ENCODE measurements at regions not wholly inside any gene's neighbourhood (a gene's known extent, or its start where the extent isn't known, plus 50 kb on each side); places are given as distances from the start of the nearest gene placed in this dataset.

- DNase-seq (ENCODE audit: low spot score), result no peak
Observed at GRCh38 chr5:144822503-144822902, 651.8 kb downstream of the KCTD16 start.

GRCh38 chr5:144820278-144820677 lies 649.6 kb downstream of the KCTD16 start:
- no peak for DNase-seq (ENCODE audit: low spot score)

- DNase-seq (ENCODE audit: low spot score), result no peak
Observed at GRCh38 chr5:144815131-144815530, 644.5 kb downstream of the KCTD16 start.

GRCh38 chr5:144812763-144813162 lies 642.1 kb downstream of the KCTD16 start:
- DNase-seq (ENCODE audit: low spot score), result peak; percentile 40

GRCh38 chr5:144800169-144800568 lies 629.5 kb downstream of the KCTD16 start:
- DNase-seq (ENCODE audit: low spot score), result no peak

- no peak for DNase-seq (ENCODE audit: low spot score)
Observed at GRCh38 chr5:144798595-144798994, 627.9 kb downstream of the KCTD16 start.

GRCh38 chr5:144794922-144795321 lies 624.2 kb downstream of the KCTD16 start:
- DNase-seq (ENCODE audit: low spot score), result no peak

GRCh38 chr5:144788556-144788955 lies 617.9 kb downstream of the KCTD16 start:
- DNase-seq (ENCODE audit: low spot score), result no peak

GRCh38 chr5:144788046-144788445 lies 617.4 kb downstream of the KCTD16 start:
- DNase-seq (ENCODE audit: low spot score), result no peak

GRCh38 chr5:144779368-144779767 lies 608.7 kb downstream of the KCTD16 start:
- DNase-seq (ENCODE audit: low spot score), result no peak

- no peak for DNase-seq (ENCODE audit: low spot score)
Observed at GRCh38 chr5:144778561-144778960, 607.9 kb downstream of the KCTD16 start.

GRCh38 chr5:144774197-144774596 lies 603.5 kb downstream of the KCTD16 start:
- DNase-seq (ENCODE audit: low spot score), result no peak

GRCh38 chr5:144773628-144774027 lies 603.0 kb downstream of the KCTD16 start:
- no peak for DNase-seq (ENCODE audit: low spot score)

GRCh38 chr5:144771802-144772201 lies 601.1 kb downstream of the KCTD16 start:
- no peak for DNase-seq (ENCODE audit: low spot score)

GRCh38 chr5:144742361-144742760 lies 571.7 kb downstream of the KCTD16 start:
- DNase-seq (ENCODE audit: low spot score), result no peak

- DNase-seq (ENCODE audit: low spot score), result no peak
Observed at GRCh38 chr5:144731786-144732185, 561.1 kb downstream of the KCTD16 start.

- no peak for DNase-seq (ENCODE audit: low spot score)
Observed at GRCh38 chr5:144712090-144712489, 541.4 kb downstream of the KCTD16 start.

GRCh38 chr5:144711172-144711571 lies 540.5 kb downstream of the KCTD16 start:
- no peak for DNase-seq (ENCODE audit: low spot score)

- no peak for DNase-seq (ENCODE audit: low spot score)
Observed at GRCh38 chr5:144710637-144711036, 540.0 kb downstream of the KCTD16 start.

GRCh38 chr5:144703776-144704175 lies 533.1 kb downstream of the KCTD16 start:
- no peak for DNase-seq (ENCODE audit: low spot score)

- DNase-seq (ENCODE audit: low spot score), result peak; percentile 11
Observed at GRCh38 chr5:144698484-144698883, 527.8 kb downstream of the KCTD16 start.

GRCh38 chr5:144697847-144698262 lies 527.2 kb downstream of the KCTD16 start:
- peak; percentile 70 for DNase-seq (ENCODE audit: low spot score)

GRCh38 chr5:144691936-144692335 lies 521.3 kb downstream of the KCTD16 start:
- no peak for DNase-seq (ENCODE audit: low spot score)

- no peak for DNase-seq (ENCODE audit: low spot score)
Observed at GRCh38 chr5:144684899-144685298, 514.2 kb downstream of the KCTD16 start.

GRCh38 chr5:144680711-144681110 lies 510.0 kb downstream of the KCTD16 start:
- no peak for DNase-seq (ENCODE audit: low spot score)
